CD4-positive, alpha-beta T cell treated with Interleukin-1 beta for 1 hour (primary cell): ENCODE measurements at regions not wholly inside any gene's neighbourhood (a gene's known extent, or its start where the extent isn't known, plus 50 kb on each side); places are given as distances from the start of the nearest gene placed in this dataset.
A peak's percentile ranks its signal among the peaks of the same experiment; 100 is the strongest.

Source experiments
- DNase-seq, 2 donors: peaks; one replicate each; pipeline ENCODE4 v3.0.0-alpha.2; 2020 to 2022

DNA sequence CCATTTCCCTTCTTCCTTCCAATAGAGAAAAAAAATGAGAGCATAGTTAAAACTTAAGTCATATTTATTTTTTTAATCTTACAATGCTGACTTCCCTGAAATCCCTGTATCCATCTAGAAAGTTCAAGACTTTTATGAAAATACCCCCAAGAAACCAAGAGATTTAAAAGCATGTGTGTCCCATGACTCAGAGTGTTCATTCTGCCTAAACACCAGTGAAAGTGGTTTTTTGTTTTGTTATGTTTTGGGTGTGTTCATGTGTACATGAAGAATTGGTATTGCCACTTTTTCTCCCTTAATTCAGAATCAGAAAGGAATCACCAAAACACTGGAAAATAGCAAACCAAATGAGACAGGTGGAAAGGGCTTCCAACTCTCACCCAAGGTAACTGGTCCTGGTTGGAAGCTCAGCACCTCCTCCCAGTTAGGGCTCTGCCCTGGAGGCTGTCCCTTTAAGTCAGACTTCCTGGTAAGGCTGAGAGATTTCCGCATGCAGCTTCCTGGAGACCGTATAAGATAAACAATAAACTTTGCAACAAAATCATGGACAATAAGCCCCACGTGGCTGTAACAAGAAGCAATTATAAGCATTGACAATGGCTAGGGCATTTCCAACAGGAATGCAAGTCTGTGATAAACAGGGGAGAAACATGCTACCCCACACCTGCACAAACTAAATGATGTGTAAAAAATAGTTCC is 121.9 kb upstream of the ARHGEF3 start:
- DNase-seq, result peak; percentile 65 to 78

DNA sequence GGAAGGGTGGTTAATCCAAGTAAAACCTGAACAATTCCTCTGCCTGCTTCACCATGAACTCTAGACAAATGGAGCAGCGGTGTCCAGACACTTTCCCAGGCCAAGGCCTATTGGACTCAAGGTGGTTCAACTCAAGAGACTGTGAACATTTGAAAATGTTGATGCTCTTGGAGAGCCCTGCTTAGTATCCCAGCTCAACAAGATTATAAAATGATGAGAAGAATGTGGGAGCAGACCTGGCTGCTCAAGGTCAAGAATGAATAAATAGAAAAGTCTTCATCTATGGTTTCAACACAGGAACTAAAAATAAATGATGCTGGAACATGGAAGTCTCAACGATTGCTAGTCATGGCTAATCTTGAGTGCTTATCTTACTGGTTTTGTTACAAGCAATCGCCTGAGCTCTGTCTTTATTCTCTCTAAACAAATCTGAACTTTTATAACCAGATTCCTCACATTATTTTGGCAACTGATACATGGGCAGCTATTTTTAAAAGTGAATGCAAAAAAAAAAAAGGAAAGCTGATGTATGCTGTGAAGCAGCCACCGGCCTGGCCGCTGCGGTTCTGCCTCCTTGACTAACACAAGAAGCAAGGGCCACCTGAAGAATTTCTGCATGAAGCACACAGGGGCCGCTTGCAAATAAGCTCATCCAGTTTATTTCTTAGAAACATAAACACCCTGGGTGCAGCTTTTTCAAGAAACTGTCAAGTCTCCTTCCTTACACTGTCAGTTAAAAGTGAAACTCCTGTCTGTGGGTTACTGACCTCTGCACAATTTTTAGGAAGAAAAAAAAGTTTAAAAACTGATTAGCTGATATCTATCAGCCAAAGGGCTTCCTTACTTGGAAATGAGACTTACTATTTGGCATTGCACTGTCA is 120.1 kb upstream of the ARHGEF3 start:
- DNase-seq, result peak in 1 of 2 donors; percentile 27

DNA sequence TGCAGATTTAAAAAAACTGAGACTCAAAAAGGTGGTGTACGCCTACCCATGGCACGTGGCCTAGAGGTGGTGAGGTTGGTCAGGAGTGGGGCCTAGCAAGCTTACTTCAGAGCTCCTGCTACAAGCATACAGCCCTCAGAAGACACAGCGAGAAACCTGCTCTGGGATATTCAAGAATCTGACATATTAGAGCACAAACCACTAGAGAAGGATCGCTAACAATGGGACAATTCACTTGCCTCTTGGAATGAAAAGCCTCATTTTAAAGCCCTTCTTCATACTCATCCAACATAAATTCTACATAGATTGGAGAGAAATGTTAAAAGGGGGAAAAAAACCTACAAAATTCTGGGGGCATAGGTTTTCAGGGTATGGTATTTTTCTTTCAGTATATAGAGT is 118.0 kb upstream of the ARHGEF3 start:
- no peak for DNase-seq

DNA sequence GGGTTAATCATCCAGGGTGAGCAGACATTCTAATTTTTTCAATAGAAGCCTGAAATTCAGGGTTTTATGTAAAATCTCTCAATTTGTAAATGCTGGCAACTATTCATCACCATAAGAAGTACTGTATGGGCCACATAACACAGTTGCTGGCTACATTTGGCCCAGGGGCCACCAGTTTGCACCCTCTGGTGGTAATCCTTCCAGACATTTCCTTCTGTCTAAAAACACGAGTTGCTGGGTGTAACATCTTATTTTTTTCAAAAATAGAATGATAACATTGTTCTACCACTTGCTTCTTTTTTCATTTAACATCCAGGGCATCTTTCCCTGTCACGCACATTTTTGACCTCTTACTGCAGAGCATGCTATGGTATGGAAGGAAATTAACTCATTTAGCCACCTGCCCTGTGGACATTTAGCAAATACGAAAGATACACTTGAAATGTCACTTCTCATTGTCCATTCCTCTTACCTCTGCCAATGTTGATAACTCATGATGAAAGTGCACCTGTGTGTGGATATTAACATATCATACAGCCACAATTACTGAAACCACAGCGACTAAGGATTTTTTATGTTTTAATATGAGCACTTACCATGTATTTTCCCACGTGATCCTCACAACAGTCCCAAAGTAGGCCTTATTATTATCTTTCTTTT is 117.5 kb upstream of the ARHGEF3 start:
- peak in 1 of 2 donors; percentile 31 for DNase-seq

DNA sequence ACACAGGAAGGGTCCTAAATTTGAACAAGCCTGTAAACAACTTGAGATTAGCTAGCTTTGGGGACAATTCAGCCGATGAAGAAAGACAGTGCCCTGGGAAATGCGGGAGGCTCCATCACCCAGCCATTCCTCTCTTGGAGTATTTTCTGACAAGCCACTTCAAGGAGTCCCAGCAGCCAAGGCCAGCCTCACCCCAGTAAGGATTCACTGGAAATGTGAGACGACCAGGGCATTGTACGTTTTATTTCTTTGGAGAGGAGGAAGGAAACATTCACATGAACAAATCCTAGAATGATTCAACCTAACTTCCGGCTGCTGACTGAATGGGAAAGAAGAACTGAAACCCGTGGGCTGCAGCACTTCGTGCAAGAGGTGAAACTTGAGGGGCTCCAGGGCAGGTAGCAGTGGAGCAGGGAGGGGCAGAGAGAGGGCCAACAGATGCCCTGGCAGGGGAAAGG is 116.4 kb upstream of the ARHGEF3 start:
- peak in 1 of 2 donors; percentile 29 for DNase-seq

DNA sequence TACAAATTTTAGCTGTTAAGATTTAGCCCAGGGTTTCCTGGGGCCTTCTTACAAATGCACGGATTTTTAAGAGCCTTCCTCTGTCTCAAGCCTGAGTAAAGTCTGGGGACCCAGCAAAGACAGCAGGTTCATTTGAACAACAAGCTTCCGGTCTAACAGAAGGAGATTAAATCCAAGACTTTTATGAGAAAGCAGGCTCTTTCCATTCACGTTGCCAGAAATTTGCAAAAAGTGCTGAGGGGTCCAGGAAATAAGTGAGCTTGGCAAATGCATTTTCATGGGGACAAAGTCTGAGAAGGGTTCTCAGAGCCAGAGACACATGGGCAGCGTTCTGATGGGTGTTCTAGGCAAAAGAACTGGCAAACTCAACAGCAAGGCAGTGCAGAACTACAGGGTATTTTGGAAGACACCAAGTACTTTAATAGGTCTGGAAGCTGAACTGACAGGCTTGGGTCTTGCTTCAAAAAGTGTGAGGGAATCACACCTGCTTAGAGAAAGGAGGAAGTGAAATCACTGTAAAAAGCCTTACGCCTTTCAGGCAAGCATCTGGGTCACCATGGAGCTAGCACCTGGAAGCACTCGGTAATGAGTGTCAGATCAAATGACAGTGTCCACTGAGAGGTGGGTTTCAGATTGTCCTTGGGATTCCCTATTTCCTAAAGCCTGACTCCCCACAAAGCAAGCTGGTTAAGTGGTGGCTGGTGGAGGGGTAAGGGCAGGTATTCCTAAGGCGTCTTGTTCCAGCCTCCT is 115.8 kb upstream of the ARHGEF3 start:
- DNase-seq, result peak; percentile 32 to 39

DNA sequence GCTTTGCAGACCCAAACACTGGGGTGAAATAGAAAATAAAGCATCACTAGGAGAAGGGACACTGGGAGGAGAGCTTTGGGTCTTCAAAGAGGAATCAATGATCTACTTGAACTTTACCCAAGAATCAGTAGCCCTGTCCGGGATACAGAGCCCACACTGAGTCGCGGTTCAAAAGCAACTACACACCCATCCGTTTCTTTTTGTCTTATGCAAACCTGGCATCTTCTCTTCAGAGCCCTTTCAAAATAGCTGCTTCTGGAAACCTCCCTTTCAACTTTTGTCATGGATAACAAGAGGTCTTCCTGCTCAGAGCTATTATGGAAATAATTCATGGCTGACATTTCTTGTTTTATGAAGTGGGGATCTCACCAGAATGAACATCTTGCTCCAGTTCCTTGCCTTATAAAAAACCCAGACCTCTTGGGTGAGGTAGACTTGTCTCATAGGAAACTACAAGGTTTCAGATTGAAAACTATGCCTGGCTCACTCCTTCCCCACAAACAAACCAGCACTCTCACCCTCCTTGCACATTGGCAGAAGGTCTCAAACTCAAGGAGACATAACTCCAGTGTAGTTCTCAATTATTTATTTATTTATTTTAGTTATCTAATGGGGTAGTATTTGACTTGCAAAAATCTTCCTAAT is 115.1 kb upstream of the ARHGEF3 start:
- no peak for DNase-seq

DNA sequence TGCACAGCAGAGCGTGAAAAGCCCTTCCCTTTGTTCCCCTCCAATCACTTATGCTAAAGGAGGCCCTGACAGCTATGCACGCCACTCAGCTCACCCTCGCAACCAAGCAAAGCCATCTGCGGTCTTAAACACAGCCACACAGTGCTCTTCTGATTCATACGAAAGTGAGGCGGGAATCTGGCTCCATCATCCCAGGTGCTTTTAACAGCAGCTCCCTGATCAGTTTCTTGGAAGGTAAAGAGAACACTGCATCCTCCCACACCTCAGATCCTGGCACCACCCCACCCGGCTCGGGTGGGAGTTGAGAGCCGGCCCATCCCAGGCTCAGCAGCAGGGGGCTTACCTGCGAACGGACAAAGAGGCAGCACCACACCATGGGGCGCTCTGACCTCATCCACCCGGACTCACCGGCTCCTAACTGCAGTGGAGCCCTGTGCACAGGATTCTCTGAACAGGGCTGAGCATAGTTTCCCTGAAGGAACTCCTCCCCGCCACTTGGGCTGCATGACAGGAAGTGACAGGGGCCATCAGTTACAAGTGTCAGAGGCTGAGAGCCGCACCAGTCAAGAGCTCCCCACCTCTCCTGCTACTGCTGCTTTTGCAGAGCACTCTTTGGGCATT is 114.3 kb upstream of the ARHGEF3 start:
- DNase-seq, result peak; percentile 75 to 78

DNA sequence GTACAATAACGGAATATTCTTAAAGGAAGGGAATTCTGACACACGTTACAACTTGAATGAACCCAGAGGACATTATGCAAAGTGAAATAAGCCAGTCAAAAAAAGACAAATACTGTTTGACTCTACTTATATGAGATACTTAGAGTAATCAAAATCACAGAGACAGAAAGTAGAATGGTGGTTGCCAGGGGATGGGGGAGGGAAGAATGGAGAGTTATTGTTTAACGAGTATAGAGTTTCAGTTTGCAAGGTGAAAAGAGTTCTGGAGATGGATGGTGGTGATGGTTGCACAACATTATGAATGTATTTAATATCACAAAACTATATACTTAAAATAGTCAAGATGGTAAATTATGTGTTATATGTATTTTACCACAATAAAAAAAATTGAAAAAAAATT is 112.9 kb upstream of the ARHGEF3 start:
- DNase-seq, result no peak

DNA sequence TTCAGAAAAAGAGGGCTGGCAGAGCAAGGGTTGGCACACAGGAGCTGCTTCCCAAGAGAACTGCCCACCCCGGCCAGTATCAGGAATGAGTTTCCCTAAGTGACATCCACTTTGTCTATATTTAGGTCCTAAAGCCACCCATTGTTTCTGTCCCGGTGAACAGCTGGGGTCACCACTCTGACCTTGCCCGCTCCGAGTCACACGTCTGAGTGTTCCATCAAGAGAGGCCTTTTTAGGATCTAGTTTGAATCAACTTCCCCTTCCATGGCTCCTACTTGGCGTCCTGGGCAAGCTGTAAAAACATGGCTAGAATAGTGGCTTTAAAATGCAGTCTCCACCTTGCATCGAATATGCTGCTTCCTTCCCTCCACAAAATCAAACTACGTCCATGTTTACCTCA is 109.6 kb upstream of the ARHGEF3 start:
- DNase-seq, result no peak

DNA sequence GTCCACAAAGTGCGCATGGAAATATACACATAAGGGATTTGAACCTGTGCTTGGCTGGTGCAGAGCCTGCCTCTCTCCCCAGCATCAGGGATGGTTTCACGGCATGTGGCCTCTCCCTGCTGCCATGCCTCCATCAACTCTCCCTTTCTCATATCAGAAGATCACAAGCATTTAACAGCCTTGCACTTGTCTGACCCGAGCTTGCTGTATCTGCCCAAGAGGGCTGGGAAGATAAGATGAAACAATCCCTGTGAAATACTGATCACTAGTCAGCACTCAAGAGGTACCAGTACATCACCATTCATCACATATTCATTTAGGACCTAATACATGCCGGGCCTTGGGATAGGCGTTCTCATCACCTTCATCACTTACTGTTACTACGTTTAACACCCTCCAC is 107.6 kb upstream of the ARHGEF3 start:
- no peak for DNase-seq

DNA sequence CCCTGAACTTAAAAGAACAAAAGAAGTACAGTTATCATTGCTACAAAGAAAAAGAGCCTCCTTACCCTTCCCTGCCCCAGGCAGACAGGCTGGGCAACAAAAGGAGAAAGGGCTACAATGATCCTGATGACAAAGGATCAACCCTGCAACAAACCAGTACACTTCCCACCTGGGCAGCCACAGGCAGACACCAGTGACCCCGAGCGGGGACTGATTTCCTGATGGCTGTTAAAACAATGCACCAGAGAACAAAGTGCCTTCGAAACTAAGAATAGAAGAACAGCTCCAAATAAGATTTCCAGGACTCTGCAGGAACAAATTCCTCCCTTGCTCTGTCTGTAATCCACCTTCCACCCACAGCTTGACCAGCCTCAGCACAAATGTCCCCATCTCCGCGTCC is 106.3 kb upstream of the ARHGEF3 start:
- DNase-seq, result no peak

DNA sequence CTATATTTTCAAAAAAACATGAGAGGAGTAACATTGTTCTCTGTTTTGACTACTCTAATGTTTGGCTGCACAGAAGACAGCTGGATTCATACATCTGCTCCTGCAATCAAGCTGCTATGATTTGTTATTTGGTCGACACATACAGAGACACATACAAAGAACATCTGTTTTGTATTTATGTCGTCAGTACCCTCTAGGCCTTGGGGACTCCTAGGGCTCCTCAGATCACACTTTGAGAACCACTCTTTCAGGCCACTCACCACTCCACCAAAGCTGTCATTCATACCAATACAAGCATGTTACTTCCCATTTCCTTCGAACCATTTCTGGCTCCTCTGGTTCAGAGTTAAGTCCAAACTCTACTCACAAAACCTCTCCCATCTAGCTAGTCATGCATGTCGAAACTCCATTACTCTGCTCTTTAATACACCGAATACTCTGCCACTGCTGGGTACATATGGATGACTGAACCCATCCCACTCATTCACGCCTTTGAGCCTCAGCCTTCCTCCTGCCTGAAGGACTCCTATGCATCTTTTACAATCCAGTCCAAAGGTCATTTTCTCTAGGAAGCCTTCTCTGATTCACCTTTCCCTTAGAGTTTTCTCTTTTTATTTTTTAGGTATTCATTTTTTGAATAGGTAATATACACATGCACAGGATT is 102.9 kb upstream of the ARHGEF3 start:
- DNase-seq, result no peak

DNA sequence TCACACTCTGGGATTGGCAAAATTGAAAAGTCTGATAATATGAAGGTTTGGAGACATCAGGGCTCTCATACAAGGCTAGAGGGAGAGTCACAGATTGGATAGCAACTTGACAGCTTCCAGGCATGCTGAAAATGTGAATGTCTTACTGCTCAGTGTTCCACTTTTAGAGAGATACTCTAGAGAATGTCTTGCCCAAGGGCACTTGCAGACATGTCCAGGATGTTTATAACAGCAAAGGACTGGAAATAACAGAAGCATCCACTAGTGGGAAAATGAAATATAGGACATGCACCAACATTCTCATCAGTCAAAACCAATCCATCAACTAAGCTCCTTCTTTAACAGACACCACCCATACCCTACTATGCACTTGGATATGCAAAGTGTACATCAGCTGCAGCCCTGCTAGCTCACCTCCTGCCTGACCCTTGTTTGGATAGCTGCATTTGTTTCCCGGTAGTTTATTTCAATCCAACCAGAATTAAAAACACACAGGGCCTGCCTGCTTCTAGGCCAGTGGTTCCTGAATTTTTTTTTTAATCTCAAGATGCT is 101.6 kb upstream of the ARHGEF3 start:
- no peak for DNase-seq

DNA sequence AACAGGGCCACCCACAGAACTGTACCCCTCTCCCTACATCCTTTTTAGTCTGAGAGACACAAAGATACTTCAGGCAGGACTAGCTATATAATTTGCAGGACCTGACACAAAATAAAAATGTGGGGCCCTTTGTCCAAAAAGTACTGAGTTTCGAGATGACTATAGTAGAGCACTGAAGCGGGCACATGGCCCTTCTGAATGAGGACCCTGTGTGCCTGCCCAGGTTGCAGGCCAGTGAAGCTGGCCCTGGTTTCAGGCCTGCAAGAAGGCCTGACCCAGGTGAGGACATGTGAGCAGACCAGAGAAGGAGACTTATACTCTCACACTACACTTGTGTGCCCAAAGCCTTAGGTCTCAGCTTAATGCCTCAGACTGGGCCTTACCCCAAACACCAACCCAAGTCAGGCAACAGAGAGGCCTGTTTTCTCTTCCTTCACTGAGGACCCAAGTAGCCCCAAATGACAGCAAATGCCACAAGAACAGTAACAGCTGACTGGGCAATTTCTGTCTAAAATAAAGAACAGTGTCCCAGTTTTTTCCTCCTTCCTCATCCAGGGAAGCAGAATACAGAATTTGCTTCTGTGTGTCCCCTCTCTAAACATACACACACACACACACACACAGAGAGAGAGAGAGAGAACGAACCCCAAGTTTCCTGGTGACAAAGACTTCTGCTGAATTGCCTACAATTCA is 100.9 kb upstream of the ARHGEF3 start:
- no peak for DNase-seq

DNA sequence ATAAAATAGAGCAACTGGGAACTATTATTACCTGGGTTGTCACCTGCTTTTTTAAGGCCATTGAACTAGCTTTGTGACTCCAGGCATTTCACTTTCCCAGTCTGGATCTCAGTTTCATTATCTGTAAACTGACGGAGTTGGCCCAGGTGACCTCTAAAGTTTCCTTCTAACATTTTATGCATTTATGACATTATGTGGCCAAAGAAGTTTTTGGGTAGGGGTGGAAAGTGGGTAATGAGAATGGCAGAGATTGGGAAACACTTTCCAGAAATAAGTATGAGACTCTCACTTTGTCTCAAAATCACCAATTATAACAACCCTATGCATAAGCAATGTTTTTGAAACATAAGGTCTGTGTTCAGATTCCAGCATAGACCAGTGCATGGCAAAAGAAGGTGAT is 99.1 kb upstream of the ARHGEF3 start:
- no peak for DNase-seq

DNA sequence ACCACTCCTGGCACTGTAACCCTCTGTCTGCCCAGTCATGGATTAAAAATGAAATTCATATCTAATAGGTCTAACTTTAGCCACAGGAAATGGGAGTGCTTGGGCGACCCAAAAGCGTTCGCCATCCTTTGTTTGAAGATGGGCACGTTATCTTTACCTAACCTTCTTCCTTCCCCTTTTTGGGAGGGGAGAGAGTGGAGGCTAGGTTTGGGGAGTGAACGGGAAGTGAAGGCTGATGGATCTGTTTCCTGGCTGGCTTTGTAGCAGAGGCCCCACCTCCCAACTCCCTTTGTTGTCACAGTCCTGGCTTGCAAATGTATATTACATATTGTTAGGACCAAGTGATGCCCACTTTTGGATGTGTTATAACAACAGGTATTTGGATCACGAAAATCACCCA is 98.1 kb upstream of the ARHGEF3 start:
- no peak for DNase-seq

DNA sequence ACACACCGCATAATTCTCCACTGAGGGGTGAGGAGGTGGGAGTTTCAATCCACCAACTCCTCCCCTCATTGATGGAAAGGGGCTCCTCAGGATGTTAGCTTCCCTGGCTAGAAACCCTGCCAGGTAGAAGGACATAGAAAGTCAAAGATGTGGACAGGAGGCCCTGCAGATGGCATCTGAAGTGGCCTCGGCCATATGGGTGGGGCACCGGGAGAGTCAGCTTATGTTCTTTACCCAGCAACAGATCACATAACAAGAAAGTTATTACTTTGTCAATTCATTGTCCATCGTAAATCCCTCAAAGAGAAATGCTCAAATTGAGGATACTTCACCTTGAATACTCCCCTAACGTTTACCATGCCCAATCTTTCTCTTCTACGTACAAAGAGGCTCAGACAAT is 97.3 kb upstream of the ARHGEF3 start:
- DNase-seq, result no peak

DNA sequence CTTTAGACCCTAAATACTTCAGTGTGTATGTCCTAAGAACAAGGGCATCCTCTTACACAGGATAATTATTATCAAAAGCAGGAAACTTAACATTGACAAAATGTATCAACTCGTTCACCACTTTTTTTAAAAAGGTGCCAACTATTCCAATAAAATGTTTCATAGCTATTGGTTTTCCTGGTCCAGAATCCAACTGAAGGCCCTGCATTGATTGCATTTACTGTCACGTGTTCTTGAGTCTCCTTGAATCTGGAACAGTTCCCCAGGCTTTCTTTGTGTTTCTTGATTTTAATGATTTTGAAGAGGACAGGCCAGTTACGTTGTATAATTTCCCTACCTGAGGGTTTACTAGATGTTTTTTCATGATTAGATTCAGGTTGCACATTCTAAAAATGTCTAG is 94.6 kb upstream of the ARHGEF3 start:
- DNase-seq, result no peak

DNA sequence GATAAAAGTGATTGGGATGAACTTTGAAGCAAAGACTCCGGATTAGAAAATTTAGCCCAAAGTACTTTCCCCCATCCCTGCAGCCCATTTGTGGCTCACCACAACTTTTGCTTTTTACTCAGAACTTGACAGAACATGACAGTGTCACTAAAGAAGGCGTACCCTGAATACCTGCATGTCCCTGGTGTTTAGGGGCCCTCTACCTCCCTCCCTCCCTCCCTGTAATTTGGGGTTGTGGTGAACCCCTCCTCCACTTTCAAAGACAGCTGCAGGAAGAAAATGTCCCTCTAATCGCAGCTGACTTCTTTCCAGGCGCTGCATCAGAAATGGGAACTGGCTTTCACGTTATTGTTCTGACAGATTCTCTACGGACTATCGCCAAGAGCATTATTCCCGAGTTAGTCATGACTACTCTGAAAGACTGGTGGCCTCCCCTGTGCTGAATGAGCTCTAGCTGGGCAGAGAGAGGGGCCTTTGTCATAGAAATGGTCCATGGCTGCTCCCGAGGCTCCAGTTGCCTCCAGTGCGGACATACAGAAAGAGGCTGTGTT is 93.2 kb upstream of the ARHGEF3 start:
- peak in 1 of 2 donors; percentile 22 for DNase-seq
